ENCODE measurements at regions not wholly inside any gene's neighbourhood (a gene's known extent, or its start where the extent isn't known, plus 50 kb on each side); places are given as distances from the start of the nearest gene placed in this dataset.
"Not testable (repeated sequence)": the region's sequence is repeated elsewhere in the genome, so short reads cannot be mapped to it uniquely, and the experiment has no call there.

DNA sequence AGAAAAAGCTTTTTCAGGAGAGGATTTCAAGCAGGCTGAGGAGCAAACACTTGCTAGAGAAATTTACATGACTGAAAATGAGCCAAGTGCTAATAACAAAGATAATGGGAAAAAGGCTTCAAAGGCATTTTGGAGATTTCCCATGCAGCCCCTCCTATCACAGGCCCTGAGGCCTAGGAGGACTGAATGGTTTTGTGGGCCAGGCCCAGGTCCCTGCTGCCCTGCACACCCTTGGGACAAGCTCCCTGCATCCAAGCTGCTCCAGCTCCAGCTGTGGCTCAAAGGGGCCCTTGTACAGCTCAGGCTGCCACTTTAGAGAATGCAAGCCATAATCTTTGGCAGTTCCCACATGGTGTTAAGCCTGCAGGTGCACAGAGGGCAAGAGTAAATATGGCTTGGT, 154.0 kb upstream of the LMNTD1 start:
- H3K9me3 ChIP-seq: peaks cover 13% of the 10 kb centered on the region
- no peaks in the 10 kb centered on the region for H3K27me3 ChIP-seq
- no peaks in the 10 kb centered on the region for H3K36me3 ChIP-seq
- H3K4me1 ChIP-seq: no peaks in the 10 kb centered on the region
- no peak overlapping the region for H3K27ac ChIP-seq
- TF ChIP-seq POLR2A (IDR thresholded peaks at IDR 0.05): no peak
- TF ChIP-seq POLR2AphosphoS5 (IDR thresholded peaks at IDR 0.05): no peak
- no peak for TF ChIP-seq EP300 (IDR thresholded peaks at IDR 0.05)
- TF ChIP-seq, protein P1, sequence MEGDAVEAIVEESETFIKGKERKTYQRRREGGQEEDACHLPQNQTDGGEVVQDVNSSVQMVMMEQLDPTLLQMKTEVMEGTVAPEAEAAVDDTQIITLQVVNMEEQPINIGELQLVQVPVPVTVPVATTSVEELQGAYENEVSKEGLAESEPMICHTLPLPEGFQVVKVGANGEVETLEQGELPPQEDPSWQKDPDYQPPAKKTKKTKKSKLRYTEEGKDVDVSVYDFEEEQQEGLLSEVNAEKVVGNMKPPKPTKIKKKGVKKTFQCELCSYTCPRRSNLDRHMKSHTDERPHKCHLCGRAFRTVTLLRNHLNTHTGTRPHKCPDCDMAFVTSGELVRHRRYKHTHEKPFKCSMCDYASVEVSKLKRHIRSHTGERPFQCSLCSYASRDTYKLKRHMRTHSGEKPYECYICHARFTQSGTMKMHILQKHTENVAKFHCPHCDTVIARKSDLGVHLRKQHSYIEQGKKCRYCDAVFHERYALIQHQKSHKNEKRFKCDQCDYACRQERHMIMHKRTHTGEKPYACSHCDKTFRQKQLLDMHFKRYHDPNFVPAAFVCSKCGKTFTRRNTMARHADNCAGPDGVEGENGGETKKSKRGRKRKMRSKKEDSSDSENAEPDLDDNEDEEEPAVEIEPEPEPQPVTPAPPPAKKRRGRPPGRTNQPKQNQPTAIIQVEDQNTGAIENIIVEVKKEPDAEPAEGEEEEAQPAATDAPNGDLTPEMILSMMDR (IDR thresholded peaks at IDR 0.05): no peak
- no peak overlapping the region for H3K4me3 ChIP-seq
- no peak for DNase-seq (ENCODE audit: low spot score in 2 of 2)

DNA sequence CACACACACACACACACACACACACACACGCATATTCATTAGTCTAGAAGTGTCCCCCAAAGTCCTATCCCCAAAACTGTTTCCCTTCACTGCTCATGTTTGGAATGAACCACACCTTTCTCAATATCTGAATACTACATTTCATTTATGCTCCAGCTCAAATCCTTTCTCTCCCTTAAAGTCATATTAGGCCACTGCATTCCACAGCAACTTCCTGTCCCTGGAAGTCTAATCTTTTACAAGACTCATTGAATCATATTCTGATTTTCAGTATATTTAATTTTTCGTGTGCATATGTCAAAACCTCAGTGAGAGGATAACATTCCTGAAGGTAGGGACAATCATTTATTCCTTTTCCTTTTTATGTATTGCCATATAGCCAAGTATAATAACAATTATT, 155.6 kb upstream of the LMNTD1 start:
- Histone ChIP-seq H3K36me3 (no peaks in the 10 kb centered on the region), H3K27me3 (no peaks in the 10 kb centered on the region), H3K27ac (no peak overlapping the region), H3K4me3 (no peak overlapping the region), H3K4me1 (no peaks in the 10 kb centered on the region), H3K9me3 (peaks cover 13% of the 10 kb centered on the region)
- no peak for TF ChIP-seq EP300 (IDR thresholded peaks at IDR 0.05)
- no peak for TF ChIP-seq POLR2AphosphoS5 (IDR thresholded peaks at IDR 0.05)
- TF ChIP-seq POLR2A (IDR thresholded peaks at IDR 0.05): no peak
- TF ChIP-seq, protein P1 (IDR thresholded peaks at IDR 0.05): no peak
- WGBS: 89% methylated on average over 2 of the region's 2 CpGs
- no peak for DNase-seq (ENCODE audit: low spot score in 2 of 2)

DNA sequence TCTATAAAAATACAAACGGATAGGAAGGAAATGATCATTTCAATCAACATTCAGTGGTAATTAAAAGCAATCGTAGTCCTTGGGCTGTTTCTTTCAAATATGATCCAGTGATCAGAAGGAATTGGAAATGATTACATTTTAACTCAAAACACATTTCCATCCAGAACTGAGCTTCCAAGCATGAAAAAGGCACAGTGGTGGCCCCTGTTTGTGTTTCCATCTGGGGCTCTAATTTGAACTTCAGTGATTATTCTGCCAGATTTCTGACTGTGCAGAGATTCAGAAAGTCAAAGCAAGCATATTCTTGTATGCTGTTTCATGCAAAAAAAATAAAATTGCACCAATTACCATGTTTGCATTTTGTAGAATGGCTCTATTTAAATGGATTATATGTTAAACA, 157.0 kb upstream of the LMNTD1 start:
- WGBS: 47% methylated on average over 2 of the region's 2 CpGs

DNA sequence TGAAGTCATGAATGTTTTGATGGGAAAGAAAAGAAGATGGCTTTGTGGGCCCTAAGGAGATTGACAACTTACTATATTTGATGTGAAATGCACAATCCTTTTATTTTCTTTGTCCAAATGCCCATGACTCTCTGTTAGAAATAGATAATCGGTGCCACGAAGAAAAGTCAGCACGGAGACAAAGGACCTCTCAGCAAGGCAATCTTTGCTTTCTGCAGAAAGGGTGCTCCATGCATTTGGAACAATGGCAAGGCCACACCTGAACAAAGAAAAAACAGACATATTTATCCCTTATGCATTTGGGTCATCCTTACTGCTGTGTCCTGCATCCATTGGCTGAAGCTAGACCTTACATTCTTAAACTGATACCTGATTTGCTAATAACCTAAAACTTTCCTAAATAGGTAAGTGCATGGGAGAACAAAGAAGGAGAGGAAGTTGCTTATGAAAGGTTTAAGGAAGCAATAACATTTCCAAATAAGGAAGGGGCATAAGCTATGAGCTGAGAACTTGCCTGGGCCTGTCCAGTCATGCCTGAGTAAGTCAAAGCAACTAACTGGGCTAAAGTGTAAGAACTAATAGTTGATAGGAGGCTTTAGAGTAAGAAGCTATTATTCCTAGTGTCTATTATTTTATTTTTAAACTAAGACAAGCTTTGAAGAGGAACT, 158.0 kb upstream of the LMNTD1 start:
- DNase-seq (ENCODE audit: low spot score in 2 of 2); H3K4me1 ChIP-seq; H3K36me3 ChIP-seq; H3K27me3 ChIP-seq; H3K27ac ChIP-seq; H3K4me3 ChIP-seq: not testable (repeated sequence)
- 98% methylated on average over 3 of the region's 3 CpGs for WGBS
- peaks cover 13% of the 10 kb centered on the region for H3K9me3 ChIP-seq

More for the DNA sequence above, 157.0 kb upstream of the LMNTD1 start:
- Histone ChIP-seq H3K36me3 (no peaks in the 10 kb centered on the region), H3K9me3 (peaks cover 13% of the 10 kb centered on the region), H3K4me1 (no peaks in the 10 kb centered on the region), H3K27me3 (no peaks in the 10 kb centered on the region), H3K27ac (no peak overlapping the region), H3K4me3 (no peak overlapping the region)
- no peak for DNase-seq (ENCODE audit: low spot score in 2 of 2)
- TF ChIP-seq POLR2A (IDR thresholded peaks at IDR 0.05) (no peak), EP300 (IDR thresholded peaks at IDR 0.05) (no peak), POLR2AphosphoS5 (IDR thresholded peaks at IDR 0.05) (no peak)
- TF ChIP-seq, protein P1 (IDR thresholded peaks at IDR 0.05): no peak

DNA sequence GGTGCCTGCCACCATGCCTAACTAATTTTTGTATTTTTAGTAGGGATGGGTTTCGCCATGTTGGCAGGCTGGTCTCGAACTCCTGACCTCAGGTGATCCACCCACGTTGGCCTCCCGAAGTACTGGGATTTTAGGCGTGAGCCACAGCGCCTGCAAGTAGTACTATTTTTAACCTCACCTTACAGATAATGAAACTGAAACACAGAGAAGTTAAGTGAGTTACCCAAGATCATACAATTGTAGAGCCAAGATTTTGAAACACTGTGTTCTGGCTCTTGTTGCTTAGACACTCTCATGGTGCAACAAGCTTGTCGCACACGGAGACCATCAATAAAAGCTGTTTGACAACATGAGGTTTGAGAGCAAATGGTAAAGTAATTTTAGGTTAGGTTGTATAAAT, 159.1 kb upstream of the LMNTD1 start:
- TF ChIP-seq EP300 (IDR thresholded peaks at IDR 0.05) (no peak), POLR2AphosphoS5 (IDR thresholded peaks at IDR 0.05) (no peak), POLR2A (IDR thresholded peaks at IDR 0.05) (no peak)
- TF ChIP-seq, protein P1 (IDR thresholded peaks at IDR 0.05): no peak
- peaks cover 9% of the 10 kb centered on the region for H3K9me3 ChIP-seq
- H3K4me3 ChIP-seq: no peak overlapping the region
- H3K27me3 ChIP-seq: no peaks in the 10 kb centered on the region
- H3K4me1 ChIP-seq: no peaks in the 10 kb centered on the region
- DNase-seq (ENCODE audit: low spot score in 2 of 2): no peak
- H3K36me3 ChIP-seq: no peaks in the 10 kb centered on the region
- H3K27ac ChIP-seq: no peak overlapping the region
- WGBS: 93% methylated on average over 8 of the region's 8 CpGs

DNA sequence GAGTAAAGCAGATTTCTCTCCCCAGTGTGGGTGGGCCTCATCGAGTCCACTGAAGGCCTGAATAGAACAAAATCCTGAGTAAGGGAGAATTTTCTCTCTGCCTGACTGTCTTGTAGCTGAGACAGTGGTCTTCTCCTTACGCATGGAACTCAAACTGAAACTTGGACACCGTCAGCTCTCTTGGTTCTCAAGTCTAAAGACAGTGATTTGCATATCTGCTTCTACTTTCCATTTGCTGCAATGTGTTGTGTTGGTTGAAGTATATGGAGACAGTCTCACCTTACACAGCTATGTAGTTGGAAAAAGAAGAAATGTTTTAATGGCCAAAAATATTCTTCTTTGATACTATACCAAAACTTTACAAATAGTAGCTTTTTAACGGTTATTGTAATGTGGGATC, 160.2 kb upstream of the LMNTD1 start:
- Histone ChIP-seq H3K4me3 (no peak overlapping the region), H3K27me3 (no peaks in the 10 kb centered on the region), H3K4me1 (no peaks in the 10 kb centered on the region), H3K9me3 (peaks cover 8% of the 10 kb centered on the region), H3K36me3 (no peaks in the 10 kb centered on the region), H3K27ac (no peak overlapping the region)
- 91% methylated on average over 4 of the region's 4 CpGs for WGBS
- TF ChIP-seq, protein P1 (IDR thresholded peaks at IDR 0.05): no peak
- TF ChIP-seq POLR2A (IDR thresholded peaks at IDR 0.05) (no peak), EP300 (IDR thresholded peaks at IDR 0.05) (no peak), POLR2AphosphoS5 (IDR thresholded peaks at IDR 0.05) (no peak)
- DNase-seq (ENCODE audit: low spot score in 2 of 2): no peak
